CD4-positive, alpha-beta T cell treated with Interleukin-15 for 4 hours (primary cell): ENCODE measurements at regions not wholly inside any gene's neighbourhood (a gene's known extent, or its start where the extent isn't known, plus 50 kb on each side); places are given as distances from the start of the nearest gene placed in this dataset.
"Not testable (repeated sequence)": the region's sequence is repeated elsewhere in the genome, so short reads cannot be mapped to it uniquely, and the experiment has no call there.

Experiments used
- DNase-seq: peaks from one replicate; pipeline ENCODE4 v3.0.0-alpha.2; 2020; ENCODE audit warnings: low spot score

GRCh38 chr2:7430421-7430868 is 513.2 kb downstream of the RNF144A start:
- no peak for DNase-seq

- DNase-seq: peak; percentile 27
Measured at GRCh38 chr2:7430869-7431641, 513.8 kb downstream of the RNF144A start.

GRCh38 chr2:7432436-7432835 is 515.2 kb downstream of the RNF144A start:
- DNase-seq: no peak

GRCh38 chr2:7436096-7436906 is 519.1 kb downstream of the RNF144A start:
- no peak for DNase-seq

GRCh38 chr2:7437141-7437540 is 519.9 kb downstream of the RNF144A start:
- DNase-seq: no peak

- no peak for DNase-seq
Measured at GRCh38 chr2:7437716-7438632, 520.8 kb downstream of the RNF144A start.

- DNase-seq: no peak
Measured at GRCh38 chr2:7438855-7439254, 521.6 kb downstream of the RNF144A start.

GRCh38 chr2:7440977-7441376 is 523.8 kb downstream of the RNF144A start:
- no peak for DNase-seq

GRCh38 chr2:7441841-7442240 is 524.6 kb downstream of the RNF144A start:
- not testable (repeated sequence) for DNase-seq

- no peak for DNase-seq
Measured at GRCh38 chr2:7444626-7445025, 527.4 kb downstream of the RNF144A start.

GRCh38 chr2:7448578-7449264 is 531.5 kb downstream of the RNF144A start:
- no peak for DNase-seq

GRCh38 chr2:7449298-7449697 is 532.1 kb downstream of the RNF144A start:
- no peak for DNase-seq

GRCh38 chr2:7450188-7450832 is 533.1 kb downstream of the RNF144A start:
- DNase-seq: peak; percentile 67

GRCh38 chr2:7450833-7451190 is 533.6 kb downstream of the RNF144A start:
- no peak for DNase-seq

GRCh38 chr2:7452110-7452876 is 535.1 kb downstream of the RNF144A start:
- DNase-seq: no peak

GRCh38 chr2:7454592-7454991 is 537.4 kb downstream of the RNF144A start:
- no peak for DNase-seq

GRCh38 chr2:7456762-7457161 is 539.5 kb downstream of the RNF144A start:
- no peak for DNase-seq

- no peak for DNase-seq
Measured at GRCh38 chr2:7458066-7458465, 540.9 kb downstream of the RNF144A start.

- DNase-seq: peak; percentile 25
Measured at GRCh38 chr2:7467782-7468447, 550.7 kb downstream of the RNF144A start.

GRCh38 chr2:7468448-7468828 is 551.2 kb downstream of the RNF144A start:
- DNase-seq: no peak
